EL (cell line): ENCODE measurements at regions not wholly inside any gene's neighbourhood (a gene's known extent, or its start where the extent isn't known, plus 50 kb on each side); places are given as distances from the start of the nearest gene placed in this dataset.

Experiments used
- DNase-seq: peaks from one replicate; pipeline ENCODE4 v3.0.0-alpha.2; 2016

DNA sequence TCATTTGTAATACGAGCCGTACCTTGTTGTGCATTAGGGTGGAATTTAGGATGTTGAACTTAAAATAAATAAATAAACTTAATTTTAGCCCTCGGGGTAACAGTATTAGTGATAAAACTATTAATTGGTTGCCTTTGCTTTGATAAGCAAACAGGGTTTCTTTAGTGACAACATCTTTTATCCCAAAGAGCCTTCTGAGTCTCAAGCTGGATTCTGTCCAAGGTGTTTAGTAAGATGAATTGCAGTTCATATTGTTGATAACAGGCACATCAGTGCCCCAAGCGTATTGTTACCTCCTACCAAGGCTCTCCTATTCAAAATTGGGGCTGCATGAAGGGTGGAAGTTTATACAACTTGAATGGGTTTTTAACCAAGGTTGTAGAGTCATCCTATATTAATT is 144.4 kb upstream of the CELF2 start:
- DNase-seq: no peak

DNA sequence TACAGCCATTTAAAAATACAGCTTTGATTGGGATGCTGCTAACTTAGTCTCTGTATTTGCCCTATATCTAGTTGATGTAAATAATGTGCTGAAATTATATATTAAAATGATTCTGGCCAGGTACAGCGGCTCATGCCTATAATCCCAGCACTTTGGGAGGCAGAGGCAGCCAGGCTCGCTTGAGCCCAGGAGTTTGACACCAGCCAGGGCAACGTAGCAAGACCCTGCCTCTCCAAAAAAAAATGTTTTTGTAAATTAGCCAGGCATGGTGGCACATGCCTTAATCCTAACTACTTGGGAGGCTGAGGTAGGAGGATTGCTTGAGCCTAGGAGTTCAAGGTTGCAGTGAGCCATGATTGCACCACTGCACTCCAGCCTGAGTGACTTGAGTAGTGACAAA is 143.8 kb upstream of the CELF2 start:
- DNase-seq: no peak

DNA sequence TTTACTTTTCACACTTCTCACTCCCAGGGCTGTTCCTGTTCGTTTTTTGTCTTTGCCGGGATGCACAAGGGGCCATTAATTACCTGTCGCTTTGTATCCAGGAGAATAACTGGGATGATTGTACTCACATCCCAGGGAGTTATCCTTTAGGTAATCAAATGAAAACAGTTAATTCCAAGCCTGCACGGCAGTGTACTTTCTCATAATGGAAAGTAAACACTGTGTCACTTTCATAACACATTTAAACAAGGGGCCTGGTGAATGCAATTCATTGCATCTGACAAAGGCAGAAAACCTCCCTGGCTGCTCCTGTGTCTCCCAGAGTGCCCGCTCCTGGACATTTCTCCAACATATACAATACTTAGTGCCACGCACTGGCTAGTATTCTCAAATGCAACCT is 138.7 kb upstream of the CELF2 start:
- DNase-seq: no peak

DNA sequence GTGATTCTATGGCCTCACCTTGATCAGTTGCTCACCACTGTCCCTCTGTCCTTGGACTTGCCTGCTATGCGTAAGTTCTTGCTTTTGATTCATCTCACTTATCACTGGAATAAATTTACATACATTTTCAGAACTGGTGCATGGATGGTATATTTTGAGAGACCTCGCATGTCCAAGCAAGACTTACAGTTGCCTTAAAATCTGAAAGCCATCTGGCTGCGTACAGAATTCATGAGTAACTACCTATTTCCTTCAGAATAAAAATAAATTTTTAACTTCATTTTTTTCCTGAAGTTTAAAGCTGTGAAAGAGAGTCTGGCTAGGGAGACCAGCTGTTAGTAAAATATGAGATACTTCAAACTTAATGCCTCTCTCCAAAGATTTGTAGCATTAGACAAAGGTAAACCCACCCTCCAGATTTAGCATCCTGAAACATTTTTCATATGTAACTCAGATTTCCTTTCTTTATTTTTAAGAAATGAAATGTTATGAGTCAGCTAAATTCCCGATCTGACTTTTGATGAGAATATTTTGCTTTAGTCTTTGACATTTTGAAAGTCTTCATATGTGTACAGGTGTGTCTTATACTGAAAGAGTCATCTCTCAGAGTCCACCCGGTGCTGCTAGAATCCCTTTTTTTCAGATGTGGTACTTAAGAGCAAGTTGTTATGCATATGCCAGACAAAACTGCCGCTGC is 136.4 kb upstream of the CELF2 start:
- no peak for DNase-seq

GRCh38 chr10:10883737-10884136 is 133.9 kb upstream of the CELF2 start:
- DNase-seq: no peak

DNA sequence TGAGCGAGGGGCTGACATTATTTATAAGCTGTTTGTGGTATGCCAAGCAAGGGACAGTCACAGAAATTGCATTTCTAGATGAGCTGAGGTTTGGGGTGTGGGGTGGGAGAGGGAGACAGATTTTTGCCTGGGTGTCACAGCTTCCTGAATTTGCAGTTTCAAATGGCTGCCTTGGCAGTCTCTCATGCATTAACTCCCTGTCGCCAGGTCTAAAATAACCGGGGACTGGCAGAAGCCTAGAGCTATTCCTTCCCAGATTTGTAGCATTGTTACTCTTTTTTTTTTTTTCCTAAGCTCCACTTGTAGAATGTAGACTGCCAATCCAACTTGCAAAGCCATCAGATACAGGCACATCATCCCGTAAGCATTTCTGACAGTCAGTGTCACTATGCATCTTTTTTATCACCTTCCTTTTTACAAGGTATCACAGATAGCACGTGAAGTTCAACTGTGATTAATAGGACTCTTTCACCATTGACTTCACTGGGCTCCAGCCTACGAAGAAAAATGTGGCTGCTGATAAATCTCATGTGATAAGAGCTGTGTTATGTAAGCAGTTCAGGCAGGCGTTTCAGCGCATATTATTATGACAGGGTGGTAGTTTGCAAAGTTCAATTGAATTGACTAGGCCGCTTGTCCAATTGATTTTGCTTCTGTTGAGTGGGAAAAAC is 130.7 kb upstream of the CELF2 start:
- no peak for DNase-seq

DNA sequence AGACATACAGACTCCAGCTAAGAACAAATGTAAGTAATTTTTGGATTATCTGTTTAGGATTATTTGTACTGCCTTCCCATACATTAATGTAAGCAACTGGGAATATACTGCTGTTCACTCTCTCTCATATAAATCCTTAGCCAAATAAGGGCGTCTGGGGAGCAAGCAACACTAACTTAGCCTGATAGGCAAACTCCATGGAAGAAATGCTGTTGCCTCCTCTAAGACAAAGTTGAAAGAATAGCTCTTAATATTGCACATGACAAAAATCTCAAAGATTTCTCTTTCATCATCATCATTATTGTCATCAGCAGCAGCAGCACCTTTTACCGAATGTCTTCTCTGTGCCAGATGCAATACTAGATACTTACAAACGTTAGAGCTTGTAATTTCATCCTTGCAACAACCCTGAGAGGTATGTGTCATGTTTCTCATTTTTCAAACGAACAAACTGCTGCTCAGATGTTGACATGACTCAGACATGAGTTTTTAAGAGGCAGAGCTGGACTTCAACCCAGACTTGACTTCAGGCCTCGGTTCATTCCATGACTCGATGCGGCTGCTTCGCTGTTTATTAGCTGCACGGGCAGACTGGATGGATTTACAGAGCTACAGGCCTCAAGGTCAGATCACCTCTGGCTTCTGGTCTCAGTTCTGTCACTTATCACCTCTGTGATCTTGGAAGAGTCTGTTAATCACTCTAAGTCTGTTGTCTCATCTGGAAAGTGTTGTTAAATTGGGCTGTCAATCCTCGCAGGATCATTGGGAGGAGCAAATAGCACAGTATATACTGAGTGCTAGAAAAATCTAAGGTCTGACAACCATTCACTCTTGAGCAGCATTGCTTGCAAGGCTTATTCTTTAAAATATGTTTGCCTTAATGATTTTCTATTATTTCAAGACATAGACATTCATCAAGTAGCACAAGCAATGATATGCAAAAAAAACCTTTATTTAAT is 126.3 kb upstream of the CELF2 start:
- DNase-seq: peak; percentile 56

DNA sequence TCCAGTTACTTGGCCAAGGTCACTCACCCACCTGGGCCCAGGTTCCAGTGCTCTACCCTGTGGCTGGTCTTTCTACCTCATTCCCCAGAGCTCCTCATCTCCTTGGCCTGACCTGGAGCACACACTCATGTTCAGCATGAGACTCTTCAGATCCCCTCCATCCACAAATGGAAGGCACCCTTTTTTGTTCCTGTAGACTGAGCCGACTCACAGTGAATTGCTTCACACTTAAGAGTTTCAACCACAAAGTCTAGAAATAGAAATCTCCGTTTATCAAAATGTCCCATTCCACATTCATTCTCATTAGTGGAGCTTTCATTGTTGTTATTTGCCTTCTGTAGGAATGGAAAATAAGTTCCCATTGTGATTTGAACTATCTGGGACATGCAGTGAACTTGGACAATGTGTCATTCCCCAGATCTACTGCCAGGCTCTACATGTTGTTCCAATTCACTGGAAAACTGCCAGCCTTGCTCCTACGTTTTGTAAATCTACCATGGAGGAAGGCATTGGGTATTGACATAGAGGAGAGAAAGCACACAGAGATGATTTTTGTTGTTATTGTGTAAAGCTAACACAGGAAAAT is 125.3 kb upstream of the CELF2 start:
- DNase-seq: no peak

GRCh38 chr10:10897400-10897799 is 120.3 kb upstream of the CELF2 start:
- no peak for DNase-seq

GRCh38 chr10:10901906-10902305 is 115.8 kb upstream of the CELF2 start:
- no peak for DNase-seq

GRCh38 chr10:10902951-10903350 is 114.7 kb upstream of the CELF2 start:
- DNase-seq: no peak

GRCh38 chr10:10903620-10904019 is 114.1 kb upstream of the CELF2 start:
- no peak for DNase-seq

GRCh38 chr10:10910634-10911033 is 107.0 kb upstream of the CELF2 start:
- DNase-seq: no peak

DNA sequence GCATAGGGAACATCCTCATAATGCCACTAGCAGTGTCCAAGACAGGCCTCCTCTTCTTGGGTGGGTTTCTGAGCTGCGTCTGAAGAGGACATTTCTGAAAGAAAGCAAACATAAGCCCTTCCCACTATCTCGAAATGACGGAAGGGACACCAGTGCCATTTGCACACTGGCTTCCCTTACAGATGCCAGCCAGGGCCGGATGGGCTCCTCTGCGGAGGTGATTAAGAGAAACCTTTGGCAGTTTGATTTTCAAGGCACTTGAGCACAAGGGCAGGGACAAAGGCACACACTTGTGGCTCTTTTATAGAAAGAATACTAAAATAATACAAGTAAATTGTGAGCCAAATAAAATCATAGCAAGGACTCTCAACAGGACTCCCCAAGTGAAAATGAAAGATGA is 106.6 kb upstream of the CELF2 start:
- DNase-seq: no peak

DNA sequence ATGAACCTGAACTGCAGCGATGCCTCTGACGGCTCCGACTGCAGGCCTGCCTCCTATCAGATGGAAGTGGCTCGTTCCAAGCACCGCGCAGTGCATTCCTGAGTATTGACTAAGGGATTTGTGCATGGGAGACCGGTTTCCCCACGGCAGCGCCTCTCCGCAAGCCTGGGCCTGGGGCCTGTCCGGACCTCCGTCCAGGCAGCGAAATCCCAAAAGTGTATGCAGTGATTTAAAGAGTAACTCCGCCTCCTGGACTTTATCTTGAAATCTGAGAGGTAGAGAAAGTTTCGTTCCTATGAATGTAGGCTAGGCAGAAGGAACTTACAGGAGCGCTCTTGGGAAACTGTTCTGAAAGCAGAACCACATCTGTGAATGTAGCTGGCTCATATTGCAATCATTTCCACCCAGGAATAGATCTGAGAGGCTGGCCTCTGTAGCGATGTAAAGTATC is 106.2 kb upstream of the CELF2 start:
- peak; percentile 94 for DNase-seq

DNA sequence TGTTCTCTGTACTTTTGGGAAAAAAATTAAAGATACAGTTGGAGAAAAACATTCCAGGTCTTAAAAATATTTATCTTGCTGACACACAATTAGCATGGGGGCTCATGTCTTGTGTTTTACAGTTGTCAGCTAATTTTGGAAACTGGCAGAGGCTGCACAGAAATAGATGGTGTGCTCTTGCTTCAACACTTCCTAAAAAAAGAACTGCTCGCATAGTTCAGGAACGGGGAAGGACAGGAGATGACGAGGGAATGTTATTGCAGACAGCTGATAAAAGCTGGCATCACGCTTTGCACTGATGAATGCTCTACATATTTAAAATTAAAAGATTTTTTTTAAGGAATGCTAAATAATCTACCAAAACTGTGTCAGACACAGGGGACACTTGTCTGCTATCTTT is 103.5 kb upstream of the CELF2 start:
- no peak for DNase-seq

- peak; percentile 14 for DNase-seq
Observed at GRCh38 chr10:10915215-10915614, 102.5 kb upstream of the CELF2 start.

DNA sequence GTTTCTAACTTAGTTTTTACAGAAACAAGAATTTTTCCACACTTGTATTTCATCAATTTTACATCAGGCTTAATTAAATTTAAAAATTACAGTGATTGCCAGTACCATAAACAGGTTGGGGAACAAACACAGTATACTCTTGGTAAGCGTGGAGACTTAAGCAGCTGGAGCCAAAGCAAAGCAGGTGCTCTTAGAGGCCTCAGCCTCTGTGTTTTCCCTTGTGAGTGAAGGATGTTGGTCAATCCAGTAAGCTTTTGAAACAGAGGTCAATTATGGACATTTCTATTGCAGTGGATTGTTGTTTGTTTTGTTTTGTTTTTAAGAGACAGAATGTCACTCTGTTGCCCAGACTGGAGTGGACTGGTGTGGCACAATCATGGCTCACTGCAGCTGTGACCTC is 100.6 kb upstream of the CELF2 start:
- no peak for DNase-seq

GRCh38 chr10:10919976-10920375 is 97.7 kb upstream of the CELF2 start:
- DNase-seq: no peak

DNA sequence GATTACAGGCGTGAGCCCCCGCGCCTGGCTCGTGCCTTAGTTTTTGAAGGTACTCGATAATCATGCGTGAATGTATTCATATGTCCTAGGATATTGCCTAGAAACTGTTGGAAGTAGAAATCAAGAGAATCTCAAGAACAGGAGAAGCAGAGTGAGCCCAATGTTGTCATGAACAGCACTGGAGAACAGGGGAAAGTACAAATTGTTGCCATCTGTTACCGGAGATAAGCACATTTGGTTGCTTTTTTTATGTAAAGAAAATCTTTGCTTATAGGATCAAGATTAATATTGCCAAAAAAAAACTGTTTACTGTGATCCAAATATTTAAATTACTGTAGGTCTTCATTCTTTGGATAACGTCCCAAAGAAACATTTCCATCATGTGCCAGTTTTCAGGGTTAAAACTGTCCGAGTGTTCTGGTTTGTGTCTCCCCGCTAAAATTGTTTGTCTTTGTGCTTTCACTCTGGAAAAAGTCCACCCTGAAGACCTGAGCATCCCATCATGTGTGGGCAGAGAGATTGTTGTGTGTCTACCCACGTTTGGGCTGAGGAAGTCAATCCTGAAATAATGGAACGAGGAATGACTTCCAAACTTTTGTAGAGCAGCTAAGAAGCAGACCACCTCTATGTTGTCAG is 95.7 kb upstream of the CELF2 start:
- DNase-seq: no peak

DNA sequence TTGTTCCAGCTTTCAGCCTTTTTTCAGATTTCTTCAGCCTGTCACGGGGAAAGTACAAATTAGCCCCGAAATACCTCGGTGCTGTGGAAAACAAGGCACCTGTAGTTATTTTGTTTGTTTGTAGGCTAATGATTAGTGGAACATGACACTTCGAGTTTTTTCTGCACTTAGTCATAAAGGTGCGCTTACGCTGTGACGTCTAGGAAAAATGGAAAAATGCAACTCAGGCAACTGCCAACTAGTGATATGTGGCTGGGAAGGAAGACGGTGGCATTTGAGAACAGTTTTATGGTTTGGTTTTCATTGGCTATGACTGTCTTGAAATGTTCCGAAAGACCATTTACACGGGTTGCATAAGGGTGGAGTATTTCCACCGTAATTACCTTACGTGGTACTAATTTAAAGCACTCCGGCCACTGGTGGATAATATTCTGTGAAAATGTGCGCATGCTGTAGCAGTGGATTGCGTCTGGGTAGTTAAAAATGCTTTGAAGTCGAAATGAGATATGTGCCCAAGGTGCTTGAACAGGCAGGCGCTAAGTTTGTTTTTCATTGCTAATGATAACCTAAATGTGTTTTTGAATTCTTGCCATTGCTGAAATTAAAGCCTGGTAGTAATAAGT is 94.5 kb upstream of the CELF2 start:
- DNase-seq: no peak

DNA sequence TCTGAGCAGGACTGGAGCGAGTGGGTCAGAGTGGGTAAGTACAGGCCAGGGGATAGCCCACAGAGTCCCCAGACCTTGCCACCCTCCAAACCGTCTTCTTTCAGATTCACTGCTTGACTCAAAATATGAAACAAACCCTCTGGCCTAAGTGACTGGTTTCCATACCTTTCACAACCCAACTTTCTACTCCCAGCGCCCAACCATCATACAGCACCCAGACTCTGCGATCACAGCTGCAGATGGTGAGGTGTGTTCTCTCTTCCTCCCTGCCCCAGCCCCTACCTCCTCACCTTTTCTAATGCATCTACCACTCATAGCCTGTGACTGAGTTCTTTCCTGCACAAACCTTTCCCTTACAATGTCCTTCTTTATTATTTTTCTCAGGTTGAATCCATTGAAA is 92.0 kb upstream of the CELF2 start:
- no peak for DNase-seq
